NCI-H774 (cell line): ENCODE measurements at regions not wholly inside any gene's neighbourhood (a gene's known extent, or its start where the extent isn't known, plus 50 kb on each side); places are given as distances from the start of the nearest gene placed in this dataset.
A peak's percentile ranks its signal among the peaks of the same experiment; 100 is the strongest.
"Not testable (repeated sequence)": the region's sequence is repeated elsewhere in the genome, so short reads cannot be mapped to it uniquely, and the experiment has no call there.

Source experiments
- DNase-seq: peaks from one replicate; lab custom pipeline; 2025; lab: John Stamatoyannopoulos, UW

- DNase-seq: no peak
Measured at GRCh38 chr14:21822109-21822508, 148.5 kb upstream of the OR4E1 start.

- DNase-seq: no peak
Measured at GRCh38 chr14:21820631-21821030, 147.0 kb upstream of the OR4E1 start.

GRCh38 chr14:21819891-21820290 lies 146.3 kb upstream of the OR4E1 start:
- not testable (repeated sequence) for DNase-seq

- not testable (repeated sequence) for DNase-seq
Measured at GRCh38 chr14:21817010-21817409, 143.4 kb upstream of the OR4E1 start.

GRCh38 chr14:21807975-21808374 lies 134.4 kb upstream of the OR4E1 start:
- DNase-seq: no peak

GRCh38 chr14:21804981-21805380 lies 131.4 kb upstream of the OR4E1 start:
- no peak for DNase-seq

- DNase-seq: no peak
Measured at GRCh38 chr14:21802441-21802840, 128.8 kb upstream of the OR4E1 start.

- DNase-seq: no peak
Measured at GRCh38 chr14:21796916-21797315, 123.3 kb upstream of the OR4E1 start.

- no peak for DNase-seq
Measured at GRCh38 chr14:21795456-21795855, 121.8 kb upstream of the OR4E1 start.

GRCh38 chr14:21791749-21792148 lies 118.1 kb upstream of the OR4E1 start:
- DNase-seq: no peak

GRCh38 chr14:21788687-21789086 lies 115.1 kb upstream of the OR4E1 start:
- DNase-seq: not testable (repeated sequence)

GRCh38 chr14:21787242-21787641 lies 113.6 kb upstream of the OR4E1 start:
- DNase-seq: not testable (repeated sequence)

- no peak for DNase-seq
Measured at GRCh38 chr14:21781543-21781942, 107.9 kb upstream of the OR4E1 start.

- DNase-seq: no peak
Measured at GRCh38 chr14:21780429-21781084, 106.9 kb upstream of the OR4E1 start.

GRCh38 chr14:21771671-21772070 lies 98.1 kb upstream of the OR4E1 start:
- no peak for DNase-seq

GRCh38 chr14:21768875-21769257 lies 95.2 kb upstream of the OR4E1 start:
- DNase-seq: no peak

GRCh38 chr14:21768116-21768874 lies 94.7 kb upstream of the OR4E1 start:
- no peak for DNase-seq

GRCh38 chr14:21760360-21760759 lies 86.7 kb upstream of the OR4E1 start:
- DNase-seq: not testable (repeated sequence)

- DNase-seq: no peak
Measured at GRCh38 chr14:21749306-21749868, 75.8 kb upstream of the OR4E1 start.

- peak; percentile 7 for DNase-seq
Measured at GRCh38 chr14:21748869-21749303, 75.3 kb upstream of the OR4E1 start.

- DNase-seq: no peak
Measured at GRCh38 chr14:21735639-21736307, 62.2 kb upstream of the OR4E1 start.

GRCh38 chr14:21735200-21735599 lies 61.6 kb upstream of the OR4E1 start:
- DNase-seq: no peak
